CD4-positive, alpha-beta T cell (primary cell): ENCODE measurements at regions not wholly inside any gene's neighbourhood (a gene's known extent, or its start where the extent isn't known, plus 50 kb on each side); places are given as distances from the start of the nearest gene placed in this dataset.
"Not testable (repeated sequence)": the region's sequence is repeated elsewhere in the genome, so short reads cannot be mapped to it uniquely, and the experiment has no call there.

Experiments
- ATAC-seq: fragments of 200-7000 bp; cut with Tn5 transposase; one replicate; pipeline ENCODE4 v1.10.0; 2022; ENCODE audit warnings: mild to moderate bottlenecking; ENCODE audit not compliant: poor library complexity
- CTCF ChIA-PET: fragments of 350-600 bp; sonication (Branson Sonifier 250); formaldehyde crosslinking; loops from one replicate; lab custom pipeline; 2021; ENCODE audit warnings: antibody characterized with exemption, inconsistent platforms; lab: Charles Lee
- POLR2A ChIA-PET: fragments of 350-600 bp; sonication (Branson Sonifier 250); formaldehyde crosslinking; loops from one replicate; lab custom pipeline; 2021; ENCODE audit warnings: antibody characterized with exemption, inconsistent platforms; lab: Charles Lee
- DNase-seq, 14 experiments: peaks; one replicate each; pipeline ENCODE4 v3.0.0-alpha.2; 2013 to 2020; ENCODE audit warnings: mixed read lengths in 2 of 14
- H3K27ac ChIP-seq, 2 donors: one replicate each; pipeline versions ENCODE4 v1.5.1 to v1.7.0; 2013; ENCODE audit warnings: low read length in 2 of 2, low read depth in 1 of 2, mild to moderate bottlenecking in 1 of 2
- H3K27me3 ChIP-seq, 2 experiments: 1 replicate in 1 of 2; 2 replicates in 1 of 2; pipeline versions ENCODE4 v1.6.1 to v1.7.0; 2013; ENCODE audit warnings: low read length in 2 of 2, control low read depth in 1 of 2, mild to moderate bottlenecking in 1 of 2, moderate library complexity in 1 of 2; ENCODE audit not compliant: insufficient read depth in 2 of 2, control insufficient read depth in 1 of 2
- H3K36me3 ChIP-seq: one replicate; pipeline ENCODE4 v1.6.1; 2013; ENCODE audit warnings: low read length, control low read depth; ENCODE audit not compliant: insufficient read depth
- H3K4me1 ChIP-seq: one replicate; pipeline ENCODE4 v1.6.1; 2013; ENCODE audit warnings: low read length, control low read depth; ENCODE audit not compliant: insufficient read depth
- H3K4me3 ChIP-seq: one replicate; pipeline ENCODE4 v1.5.1; 2013; ENCODE audit warnings: mild to moderate bottlenecking, low read length, moderate library complexity
- H3K9me3 ChIP-seq, 2 experiments: 1 replicate in 1 of 2; 2 replicates in 1 of 2; pipeline versions ENCODE4 v1.6.1 to v1.7.0; 2013; ENCODE audit warnings: low read length in 2 of 2, mild to moderate bottlenecking in 2 of 2, control low read depth in 1 of 2, moderate library complexity in 1 of 2; ENCODE audit not compliant: control insufficient read depth in 1 of 2, insufficient read depth in 1 of 2
- H3K27ac Mint-ChIP-seq: one replicate; pipeline ENCODE4 v1.8.0; 2020; ENCODE audit warnings: mixed read lengths
- H3K27me3 Mint-ChIP-seq: one replicate; pipeline ENCODE4 v1.8.0; 2021; ENCODE audit warnings: mixed read lengths
- H3K36me3 Mint-ChIP-seq: one replicate; pipeline ENCODE4 v1.8.0; 2021; ENCODE audit warnings: low read depth, mixed read lengths
- H3K4me1 Mint-ChIP-seq: one replicate; pipeline ENCODE4 v1.8.0; 2021; ENCODE audit warnings: low read depth, mixed read lengths
- H3K4me3 Mint-ChIP-seq: one replicate; pipeline ENCODE4 v1.8.0; 2020; ENCODE audit warnings: mild to moderate bottlenecking, mixed read lengths
- H3K9me3 Mint-ChIP-seq: one replicate; pipeline ENCODE4 v1.8.0; 2020; ENCODE audit warnings: mixed read lengths
- CTCF ChIP-seq: fragments of 200-600 bp; IDR thresholded peaks from one replicate; pipeline ENCODE4 v1.8.0; 2022; ENCODE audit warnings: antibody characterized with exemption, mild to moderate bottlenecking
- intact Hi-C, 2 experiments: fragments of 100-400 bp; cut with DNase I in 1 of 2; cut with micrococcal nuclease in 1 of 2; formaldehyde crosslinking; loops; one replicate each; pipeline versions ENCODE4 v1.15.1 to v1.9.0; 2023 to 2025; cut with DNase I, micrococcal nuclease

GRCh38 chr19:20279516-20279915 lies 112.5 kb downstream of the ZNF486 start:
- Histone ChIP-seq H3K27me3 (no peaks in the 10 kb centered on the region), H3K9me3 (peaks cover 0 to 10% of the 10 kb centered on the region in 2 experiments), H3K4me1 (no peaks in the 10 kb centered on the region), H3K27ac (no peak overlapping the region), H3K36me3 (no peaks in the 10 kb centered on the region), H3K4me3 (no peak overlapping the region)
- Mint-ChIP-seq H3K4me3 (no peak overlapping the region), H3K4me1 (no peaks in the 10 kb centered on the region), H3K9me3 (no peaks in the 10 kb centered on the region), H3K36me3 (no peaks in the 10 kb centered on the region), H3K27me3 (no peaks in the 10 kb centered on the region), H3K27ac (no peak overlapping the region)
- POLR2A ChIA-PET: no interaction called here
- CTCF ChIA-PET: interaction anchor here (1.2 kb wide), 1 partner anchor 282 kb away, joined by 5 read pairs; no protein-coding TSS in a partner anchor
- ATAC-seq (no peak), DNase-seq (no peak)
- intact Hi-C loops: no loop called here
- TF ChIP-seq CTCF: no peak

GRCh38 chr19:20278342-20278741 lies 111.3 kb downstream of the ZNF486 start:
- Mint-ChIP-seq H3K36me3 (no peaks in the 10 kb centered on the region), H3K27me3 (no peaks in the 10 kb centered on the region), H3K4me3 (no peak overlapping the region), H3K9me3 (no peaks in the 10 kb centered on the region), H3K27ac (no peak overlapping the region), H3K4me1 (no peaks in the 10 kb centered on the region)
- DNase-seq: peak in 3 of 14 experiments; percentile 18 to 65 (median 51)
- Histone ChIP-seq H3K36me3 (no peaks in the 10 kb centered on the region), H3K27me3 (no peaks in the 10 kb centered on the region), H3K4me3 (no peak overlapping the region), H3K27ac (no peak overlapping the region), H3K9me3 (peaks cover 0 to 7% of the 10 kb centered on the region in 2 experiments), H3K4me1 (no peaks in the 10 kb centered on the region)
- POLR2A ChIA-PET: no interaction called here
- ATAC-seq: no peak
- CTCF ChIA-PET: interaction anchor here (1.2 kb wide), 1 partner anchor 280 kb away, joined by 5 read pairs; no protein-coding TSS in a partner anchor
- TF ChIP-seq CTCF: no peak
- intact Hi-C loops: no loop called here

- CTCF ChIA-PET, DNase-seq, POLR2A ChIA-PET, H3K4me3 Mint-ChIP-seq, H3K4me1 Mint-ChIP-seq, ATAC-seq, H3K4me1 ChIP-seq, H3K27me3 Mint-ChIP-seq, H3K4me3 ChIP-seq, intact Hi-C loops, H3K9me3 ChIP-seq, H3K36me3 Mint-ChIP-seq, H3K27ac Mint-ChIP-seq, H3K36me3 ChIP-seq, H3K27me3 ChIP-seq, H3K27ac ChIP-seq, H3K9me3 Mint-ChIP-seq: not testable (repeated sequence)
Measured at GRCh38 chr19:20276732-20277082, 109.7 kb downstream of the ZNF486 start.

DNA sequence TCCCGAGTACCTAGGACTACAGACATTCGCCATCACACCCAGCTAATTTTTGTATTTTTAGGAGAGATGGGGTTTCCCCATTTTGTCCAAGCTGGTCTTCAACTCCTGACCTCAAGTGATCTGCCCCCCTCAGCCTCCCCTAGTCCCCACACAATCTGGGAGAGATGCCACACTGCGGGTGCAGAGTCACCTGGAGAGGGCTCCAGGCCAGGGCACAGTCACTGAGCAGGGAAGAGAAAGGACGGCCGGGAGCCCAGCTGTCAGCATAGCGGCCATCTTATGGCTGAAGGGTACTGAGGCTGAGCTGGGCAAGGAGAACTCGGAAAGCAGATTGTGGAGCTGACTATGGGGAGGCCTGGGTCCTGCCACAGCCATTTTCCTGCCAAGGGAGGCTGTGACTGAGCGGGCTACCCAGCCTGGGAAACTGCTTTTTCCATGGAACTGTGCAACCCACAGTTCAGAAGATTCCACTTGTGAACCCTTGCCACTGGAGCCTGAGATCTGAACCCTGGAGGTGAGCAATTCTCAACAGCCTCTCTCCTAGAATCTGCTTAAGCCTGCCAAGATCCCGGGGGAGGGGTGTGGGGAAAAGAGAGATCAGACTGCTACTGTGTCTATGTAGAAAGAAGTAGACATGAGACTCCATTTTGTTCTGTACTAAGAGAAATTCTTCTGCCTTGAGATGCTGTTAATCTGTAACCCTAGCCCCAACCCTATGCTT lies 109.2 kb downstream of the ZNF486 start:
- Mint-ChIP-seq H3K27me3 (no peaks in the 10 kb centered on the region), H3K4me3 (no peak overlapping the region), H3K36me3 (no peaks in the 10 kb centered on the region), H3K9me3 (no peaks in the 10 kb centered on the region), H3K4me1 (no peaks in the 10 kb centered on the region), H3K27ac (no peak overlapping the region)
- TF ChIP-seq CTCF: no peak
- Histone ChIP-seq H3K27me3 (no peaks in the 10 kb centered on the region), H3K4me3 (no peak overlapping the region), H3K9me3 (peaks cover 0 to 7% of the 10 kb centered on the region in 2 experiments), H3K4me1 (no peaks in the 10 kb centered on the region), H3K36me3 (no peaks in the 10 kb centered on the region), H3K27ac (no peak overlapping the region)
- ChIA-PET POLR2A (no interaction called here), CTCF (no interaction called here)
- ATAC-seq (no peak), DNase-seq (no peak)
- intact Hi-C loops: no loop called here
